ENCODE measurements at regions not wholly inside any gene's neighbourhood (a gene's known extent, or its start where the extent isn't known, plus 50 kb on each side); places are given as distances from the start of the nearest gene placed in this dataset.

- no peak for TF ChIP-seq CTCF (IDR thresholded peaks at IDR 0.05; ENCODE audit: control insufficient read depth, insufficient read depth, low read depth, low read length, missing control alignments)
- no peak for DNase-seq (ENCODE audit: low read depth)
- H3K4me3 ChIP-seq (ENCODE audit: control insufficient read depth, low read depth, low read length) = no peak overlapping the region
Measured at GRCh38 chr4:11741190-11741652, 312.5 kb upstream of the HS3ST1 start.

DNA sequence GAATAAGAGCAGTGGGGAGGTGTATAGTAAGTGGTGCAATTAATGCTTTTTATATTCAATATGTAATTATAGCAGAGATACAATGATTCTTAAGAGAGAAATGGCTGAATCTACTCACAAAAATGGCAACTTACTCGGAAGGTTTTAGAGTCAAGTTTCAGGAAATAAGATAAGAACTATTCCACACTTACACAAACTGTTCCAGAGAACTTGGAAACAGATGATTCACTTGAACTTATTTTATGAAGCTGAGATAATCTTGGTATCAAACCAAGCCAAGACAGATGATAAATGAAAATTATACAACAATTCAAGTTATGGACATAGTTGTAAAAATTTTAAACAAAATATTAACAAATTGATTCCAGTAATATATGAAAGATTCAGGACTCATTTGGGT is 311.3 kb upstream of the HS3ST1 start:
- DNase-seq (ENCODE audit: low read depth) = no peak
- TF ChIP-seq CTCF (IDR thresholded peaks at IDR 0.05; ENCODE audit: control insufficient read depth, insufficient read depth, low read depth, low read length, missing control alignments) = no peak
- H3K4me3 ChIP-seq (ENCODE audit: control insufficient read depth, low read depth, low read length) = no peak overlapping the region

DNA sequence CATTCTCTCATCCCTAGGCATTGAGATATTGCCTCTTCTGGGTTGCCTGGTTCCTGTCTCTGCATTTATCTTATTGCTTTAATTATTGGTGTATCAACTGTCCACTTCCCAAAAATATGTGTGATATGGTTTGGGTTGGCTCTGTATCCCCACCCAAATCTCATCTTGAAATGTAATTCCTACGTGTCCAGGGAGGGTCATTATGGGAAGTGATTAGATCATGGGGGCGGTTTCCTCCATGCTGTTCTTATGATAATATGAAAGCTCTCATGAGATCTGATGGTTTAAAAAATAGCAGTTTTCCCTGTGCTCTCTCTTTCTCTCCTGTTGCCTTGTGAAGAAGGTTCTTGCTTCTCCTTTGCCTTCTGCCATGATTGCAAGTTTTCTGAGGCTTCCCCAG is 308.3 kb upstream of the HS3ST1 start:
- H3K4me3 ChIP-seq (ENCODE audit: control insufficient read depth, low read depth, low read length) = no peak overlapping the region
- no peak for TF ChIP-seq CTCF (IDR thresholded peaks at IDR 0.05; ENCODE audit: control insufficient read depth, insufficient read depth, low read depth, low read length, missing control alignments)
- no peak for DNase-seq (ENCODE audit: low read depth)

GRCh38 chr4:11735651-11736050 is 307.0 kb upstream of the HS3ST1 start:
- no peak for TF ChIP-seq CTCF (IDR thresholded peaks at IDR 0.05; ENCODE audit: control insufficient read depth, insufficient read depth, low read depth, low read length, missing control alignments)
- no peak overlapping the region for H3K4me3 ChIP-seq (ENCODE audit: control insufficient read depth, low read depth, low read length)

GRCh38 chr4:11732155-11732554 is 303.5 kb upstream of the HS3ST1 start:
- no peak for TF ChIP-seq CTCF (IDR thresholded peaks at IDR 0.05; ENCODE audit: control insufficient read depth, insufficient read depth, low read depth, low read length, missing control alignments)
- DNase-seq (ENCODE audit: low read depth) = no peak
- H3K4me3 ChIP-seq (ENCODE audit: control insufficient read depth, low read depth, low read length) = no peak overlapping the region

More at GRCh38 chr4:11735651-11736050, 307.0 kb upstream of the HS3ST1 start:
- DNase-seq (ENCODE audit: low read depth) = no peak

GRCh38 chr4:11730545-11730944 is 301.9 kb upstream of the HS3ST1 start:
- TF ChIP-seq CTCF (IDR thresholded peaks at IDR 0.05; ENCODE audit: control insufficient read depth, insufficient read depth, low read depth, low read length, missing control alignments) = no peak
- H3K4me3 ChIP-seq (ENCODE audit: control insufficient read depth, low read depth, low read length) = no peak overlapping the region
- DNase-seq (ENCODE audit: low read depth) = no peak

DNA sequence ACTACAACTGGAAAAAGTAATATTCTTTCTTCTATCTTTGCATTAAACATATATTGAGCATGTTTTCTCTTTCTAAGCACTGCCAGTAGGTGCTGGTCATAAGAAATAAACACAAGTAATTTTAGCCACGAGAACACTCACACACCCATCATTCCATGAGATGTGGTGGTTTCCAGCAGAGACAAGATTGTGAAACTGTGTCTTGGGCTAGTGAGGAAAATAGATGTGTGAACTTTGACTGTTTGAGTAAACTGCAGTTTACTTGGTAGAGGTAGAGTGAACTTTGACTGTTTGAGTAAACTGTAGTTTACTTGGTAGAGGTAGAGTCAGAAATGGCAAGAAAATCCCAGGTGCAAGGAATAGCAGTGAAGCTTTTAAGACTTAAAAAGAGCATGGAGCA is 300.9 kb upstream of the HS3ST1 start:
- DNase-seq (ENCODE audit: low read depth) = no peak
- TF ChIP-seq CTCF (IDR thresholded peaks at IDR 0.05; ENCODE audit: control insufficient read depth, insufficient read depth, low read depth, low read length, missing control alignments) = no peak
- H3K4me3 ChIP-seq (ENCODE audit: control insufficient read depth, low read depth, low read length) = no peak overlapping the region
